H1 (cell line): ENCODE measurements at regions not wholly inside any gene's neighbourhood (a gene's known extent, or its start where the extent isn't known, plus 50 kb on each side); places are given as distances from the start of the nearest gene placed in this dataset.

Experiments used
- CHD2 ChIP-seq: IDR thresholded peaks from 2 replicates; pipeline ENCODE4 v1.6.1; 2012; ENCODE audit warnings: low read length, improper control_type of control experiment
- CTCF ChIP-seq, 3 experiments: IDR thresholded peaks; 1 replicate in 2 of 3; 2 replicates in 1 of 3; pipeline versions ENCODE4 v1.5.1 to v1.6.1; 2011; ENCODE audit warnings: low read length in 3 of 3, mild to moderate bottlenecking in 3 of 3, inconsistent platforms in 2 of 3, low read depth in 1 of 3, moderate library complexity in 1 of 3; ENCODE audit not compliant: insufficient read depth in 1 of 3; ENCODE audit errors: control extremely low read depth in 1 of 3
- POLR2A ChIP-seq, 2 experiments: IDR thresholded peaks; 1 replicate in 1 of 2; 2 replicates in 1 of 2; pipeline ENCODE4 v1.6.1; 2011; ENCODE audit warnings: low read depth in 2 of 2, low read length in 2 of 2, mild to moderate bottlenecking in 2 of 2; ENCODE audit errors: control extremely low read depth in 1 of 2

- TF ChIP-seq POLR2A (IDR thresholded peaks at IDR 0.05; ENCODE audit: control extremely low read depth in 1 of 2, low read depth in 2 of 2, low read length in 2 of 2) (no peak), CTCF (IDR thresholded peaks at IDR 0.05; ENCODE audit: control extremely low read depth in 1 of 3, insufficient read depth in 1 of 3, low read depth in 1 of 3, low read length in 3 of 3) (no peak), CHD2 (no peak)
These were observed 143.1 kb upstream of the FBN2 start for GRCh38 chr5:128681096-128681495.
